ENCODE measurements at regions not wholly inside any gene's neighbourhood (a gene's known extent, or its start where the extent isn't known, plus 50 kb on each side); places are given as distances from the start of the nearest gene placed in this dataset.

DNA sequence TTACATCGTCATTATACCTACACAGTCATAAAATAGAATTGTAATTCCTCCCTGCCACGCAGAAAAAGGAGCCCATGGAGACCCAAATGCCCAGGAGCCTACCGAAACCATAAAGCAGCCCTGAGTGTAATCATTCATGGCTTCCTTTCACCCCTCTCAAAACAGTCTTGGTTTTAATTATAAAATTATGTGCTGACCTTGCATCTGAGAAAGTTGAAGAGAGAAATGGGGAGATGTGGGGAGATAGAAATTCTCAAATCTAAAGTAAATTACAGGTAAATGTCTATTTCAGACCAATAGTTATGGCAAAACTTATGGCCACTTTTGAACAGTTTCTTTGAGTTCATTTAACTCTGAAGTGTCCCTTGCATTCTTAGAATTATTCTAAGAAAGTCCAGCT lies 1068.8 kb downstream of the BCL11A start:
- Mint-ChIP-seq H3K36me3 (peaks cover 0 to 5% of the 10 kb centered on the region in 2 donors), H3K27me3 (no peaks in the 10 kb centered on the region), H3K4me3 (no peak overlapping the region), H3K9me3 (peaks cover 4 to 11% (median 6%) of the 10 kb centered on the region in 7 donors), H3K27ac (no peak overlapping the region), H3K4me1 (no peaks in the 10 kb centered on the region)
- no peak for ATAC-seq (ENCODE audit: low read depth in 2 of 2)
- no peak for DNase-seq

DNA sequence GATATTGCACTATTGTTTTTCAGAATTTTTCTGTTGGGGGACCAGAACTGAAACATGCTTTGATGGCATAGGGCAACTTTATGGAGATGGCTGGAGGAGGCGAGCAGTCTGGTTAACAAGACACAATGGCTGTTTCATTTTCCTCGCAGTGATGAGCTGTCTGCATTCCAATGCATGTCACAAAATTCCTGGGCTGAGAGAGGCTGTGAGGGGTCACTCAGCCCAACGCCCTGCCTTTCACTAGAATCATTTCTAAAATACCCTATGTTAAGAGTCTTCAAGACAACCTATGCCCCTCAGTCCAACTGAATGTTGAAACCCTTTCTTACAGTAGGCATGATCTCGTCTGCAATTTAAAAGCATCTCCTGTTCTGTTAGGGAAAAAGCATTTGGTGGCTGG lies 1090.0 kb downstream of the BCL11A start:
- no peak for DNase-seq
- ATAC-seq (ENCODE audit: low read depth in 2 of 2), result no peak
- Mint-ChIP-seq H3K9me3 (no peaks in the 10 kb centered on the region), H3K27me3 (no peaks in the 10 kb centered on the region), H3K4me1 (peaks cover 0 to 5% (median 0%) of the 10 kb centered on the region in 3 donors), H3K27ac (no peak overlapping the region), H3K36me3 (peaks cover 0 to 5% of the 10 kb centered on the region in 2 donors), H3K4me3 (no peak overlapping the region)

DNA sequence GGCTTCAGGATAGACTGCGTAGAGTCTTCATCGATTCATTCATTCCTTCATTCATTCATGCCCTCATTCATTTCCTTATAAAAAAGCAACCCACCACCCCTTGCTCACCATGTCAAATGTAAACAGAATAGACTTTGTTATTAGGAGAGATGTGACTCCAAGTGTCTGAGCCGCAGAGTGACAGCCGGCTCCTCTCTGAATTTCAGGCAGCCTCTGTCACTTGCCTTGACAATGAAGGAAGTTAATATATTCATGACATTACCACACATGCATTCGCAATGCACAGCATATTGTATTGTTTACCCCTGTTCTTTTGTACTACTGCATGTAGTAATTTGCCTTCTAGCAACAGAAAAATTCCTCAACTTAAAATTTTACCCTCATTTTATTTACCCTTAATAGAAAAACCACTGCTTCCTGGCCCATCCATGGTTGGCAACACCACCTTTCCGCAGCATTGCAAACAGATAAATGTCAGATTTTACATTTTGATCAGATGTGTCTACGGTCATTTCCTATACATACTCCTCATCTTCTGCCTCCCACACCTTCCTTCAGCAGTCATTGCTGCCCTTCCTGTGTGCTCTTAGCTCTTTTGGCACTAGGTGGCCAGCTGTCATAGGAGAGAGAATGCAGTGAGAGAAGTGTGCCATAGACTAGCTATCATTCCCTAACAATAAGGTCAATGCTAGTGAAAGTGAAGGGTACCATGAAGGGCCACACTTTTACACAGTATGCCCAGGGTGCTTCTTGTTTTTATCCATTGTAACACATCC lies 1090.8 kb downstream of the BCL11A start:
- Mint-ChIP-seq H3K4me1 (peaks cover 0 to 5% (median 0%) of the 10 kb centered on the region in 3 donors), H3K27me3 (no peaks in the 10 kb centered on the region), H3K9me3 (no peaks in the 10 kb centered on the region), H3K36me3 (peaks cover 0 to 5% of the 10 kb centered on the region in 2 donors), H3K27ac (no peak overlapping the region), H3K4me3 (no peak overlapping the region)
- ATAC-seq (ENCODE audit: low read depth in 2 of 2), result no peak
- no peak for DNase-seq

DNA sequence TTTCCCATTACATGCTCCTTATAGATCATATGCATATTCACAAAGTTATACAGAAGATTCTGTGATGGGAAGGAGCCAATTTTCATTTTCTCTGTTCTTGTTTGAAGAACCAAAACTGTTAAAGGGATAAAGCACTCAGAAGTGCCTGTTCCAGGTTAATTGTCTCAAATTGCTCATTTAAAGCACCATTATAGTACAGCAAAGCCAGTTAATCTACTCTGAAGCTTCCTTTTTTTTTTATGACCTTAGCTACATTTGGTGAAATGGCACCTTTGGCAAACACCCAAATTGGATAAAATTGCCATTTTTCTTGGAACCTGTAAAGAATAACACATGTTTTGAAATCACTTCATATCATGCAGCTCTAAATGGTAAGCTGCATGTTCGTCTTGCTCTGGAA lies 1092.3 kb downstream of the BCL11A start:
- H3K4me3 Mint-ChIP-seq, result no peak overlapping the region
- no peaks in the 10 kb centered on the region for H3K36me3 Mint-ChIP-seq
- no peak for ATAC-seq (ENCODE audit: low read depth in 2 of 2)
- H3K27ac Mint-ChIP-seq, result no peak overlapping the region
- peaks cover 0 to 5% (median 0%) of the 10 kb centered on the region in 3 donors for H3K4me1 Mint-ChIP-seq
- no peaks in the 10 kb centered on the region for H3K9me3 Mint-ChIP-seq
- no peaks in the 10 kb centered on the region for H3K27me3 Mint-ChIP-seq
- no peak for DNase-seq

DNA sequence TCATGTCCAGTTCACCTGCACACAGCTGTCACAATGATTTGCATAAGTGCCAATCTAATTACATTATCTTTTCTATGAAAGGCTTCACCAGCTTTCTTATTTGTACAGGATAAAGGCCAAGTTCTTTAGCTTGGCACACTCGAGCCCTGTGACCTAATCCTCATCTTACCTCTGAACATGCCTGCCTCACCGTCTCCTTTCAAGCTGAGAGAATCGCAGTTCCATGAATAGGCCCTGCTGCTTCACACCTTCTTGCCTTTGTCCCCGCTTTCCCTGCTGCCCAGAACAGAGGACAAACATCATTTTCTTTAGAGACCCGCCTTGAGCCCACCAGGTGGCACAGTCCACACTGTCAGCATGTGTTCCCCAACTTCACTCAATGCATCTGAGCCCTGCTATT lies 1094.7 kb downstream of the BCL11A start:
- peaks cover 0 to 5% (median 0%) of the 10 kb centered on the region in 3 donors for H3K4me1 Mint-ChIP-seq
- no peak overlapping the region for H3K27ac Mint-ChIP-seq
- no peaks in the 10 kb centered on the region for H3K9me3 Mint-ChIP-seq
- H3K27me3 Mint-ChIP-seq, result no peaks in the 10 kb centered on the region
- DNase-seq (peak; percentile 3), ATAC-seq (ENCODE audit: low read depth in 2 of 2) (peak in 1 of 2 donors; percentile 33)
- H3K4me3 Mint-ChIP-seq, result no peak overlapping the region
- H3K36me3 Mint-ChIP-seq, result no peaks in the 10 kb centered on the region

DNA sequence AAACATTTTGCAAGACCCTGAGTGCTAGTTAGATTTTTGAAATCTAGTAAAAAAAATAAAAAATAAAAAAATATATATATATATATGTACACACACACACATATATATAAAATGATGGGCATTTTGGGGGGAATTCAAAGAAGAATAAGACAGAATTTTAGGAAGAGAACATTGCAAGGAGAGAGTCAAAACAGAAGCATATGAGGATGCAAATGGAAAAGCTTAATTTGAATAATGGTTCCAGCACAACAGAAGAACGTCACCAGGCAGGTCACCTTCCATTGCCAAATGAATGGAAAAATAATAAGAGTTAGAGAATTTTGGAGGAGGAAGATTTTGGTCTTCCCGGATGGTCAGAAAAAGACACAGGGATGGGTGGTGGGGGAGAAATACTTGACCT lies 1097.2 kb downstream of the BCL11A start:
- Mint-ChIP-seq H3K9me3 (no peaks in the 10 kb centered on the region), H3K27me3 (no peaks in the 10 kb centered on the region), H3K36me3 (no peaks in the 10 kb centered on the region), H3K27ac (peak overlapping the region in 1 of 6 donors; percentile 26), H3K4me1 (no peaks in the 10 kb centered on the region), H3K4me3 (no peak overlapping the region)
- DNase-seq (no peak), ATAC-seq (ENCODE audit: low read depth in 2 of 2) (no peak)

DNA sequence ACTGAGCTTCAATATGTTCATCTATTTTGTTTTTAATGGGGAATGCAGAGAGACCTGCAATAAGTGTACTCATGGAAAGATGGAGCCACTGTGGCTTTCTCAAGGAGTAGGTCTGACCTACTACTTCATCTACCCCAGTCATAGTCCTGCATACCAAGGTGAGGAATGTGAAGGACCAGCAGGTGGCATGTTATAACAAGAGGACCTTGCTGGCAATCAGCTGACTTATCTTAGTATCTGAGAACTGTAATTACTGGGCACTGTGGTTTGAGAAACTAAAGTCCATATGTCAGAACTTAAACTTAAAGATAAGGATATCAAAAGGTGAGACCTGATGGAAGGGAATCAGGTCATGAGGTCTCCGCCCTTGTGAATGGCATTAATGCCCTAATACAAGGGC lies 1104.2 kb downstream of the BCL11A start:
- DNase-seq (peak; percentile 34), ATAC-seq (ENCODE audit: low read depth in 2 of 2) (peak; percentile 71 to 79)

DNA sequence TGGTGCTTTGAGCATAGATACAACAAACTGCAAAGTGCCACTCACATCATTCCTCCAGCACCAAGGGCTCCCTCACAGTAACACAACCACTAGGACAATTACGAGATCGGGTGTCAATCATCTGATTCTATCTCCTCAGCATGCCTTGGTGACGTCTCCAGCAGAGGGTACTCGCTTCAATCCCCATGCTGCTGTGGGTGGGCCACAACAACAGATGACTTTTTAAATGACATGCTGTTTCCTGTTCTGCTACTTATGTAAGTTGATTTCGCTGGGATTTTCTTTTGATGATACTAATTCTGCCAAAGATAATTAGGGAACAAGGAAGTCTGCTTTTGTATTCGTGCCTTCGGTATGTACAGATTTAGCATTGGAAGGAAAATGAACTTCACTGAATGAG lies 1113.0 kb downstream of the BCL11A start:
- Mint-ChIP-seq H3K4me3 (no peak overlapping the region), H3K27me3 (peaks cover 0 to 10% (median 5%) of the 10 kb centered on the region in 3 donors)

More for the DNA sequence above, 1104.2 kb downstream of the BCL11A start:
- no peaks in the 10 kb centered on the region for H3K27me3 Mint-ChIP-seq
- no peak overlapping the region for H3K4me3 Mint-ChIP-seq
- H3K36me3 Mint-ChIP-seq, result no peaks in the 10 kb centered on the region
- H3K27ac Mint-ChIP-seq, result peak overlapping the region in 1 of 6 donors; percentile 8
- H3K4me1 Mint-ChIP-seq, result no peaks in the 10 kb centered on the region
- H3K9me3 Mint-ChIP-seq, result no peaks in the 10 kb centered on the region

DNA sequence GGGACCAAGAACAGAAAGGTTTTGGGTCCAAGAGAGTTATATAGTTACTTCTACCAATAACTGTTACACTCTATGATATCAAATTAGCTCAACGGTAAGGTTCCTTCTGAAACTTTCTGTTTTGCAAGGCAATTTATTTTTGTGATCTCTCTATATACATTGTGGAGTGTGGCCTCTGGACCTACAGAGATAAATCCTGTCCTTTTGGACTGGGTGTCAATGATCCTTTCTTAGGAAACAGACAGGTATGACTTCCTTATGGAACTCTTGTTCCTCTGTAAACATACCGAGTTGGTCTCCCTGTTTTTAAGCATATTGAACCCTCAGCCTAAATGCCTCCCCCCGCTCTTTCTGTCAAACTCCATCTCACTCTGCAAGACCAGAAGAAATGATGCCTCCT lies 1117.8 kb downstream of the BCL11A start:
- peaks cover 0 to 10% (median 5%) of the 10 kb centered on the region in 3 donors for H3K27me3 Mint-ChIP-seq
- DNase-seq (no peak), ATAC-seq (ENCODE audit: low read depth in 2 of 2) (no peak)
- H3K27ac Mint-ChIP-seq, result no peak overlapping the region
- no peaks in the 10 kb centered on the region for H3K4me1 Mint-ChIP-seq
- H3K4me3 Mint-ChIP-seq, result no peak overlapping the region
- H3K9me3 Mint-ChIP-seq, result peaks cover 0 to 28% (median 18%) of the 10 kb centered on the region in 7 donors
- H3K36me3 Mint-ChIP-seq, result peaks cover 0 to 13% of the 10 kb centered on the region in 2 donors

More for the DNA sequence above, 1113.0 kb downstream of the BCL11A start:
- Mint-ChIP-seq H3K27ac (no peak overlapping the region), H3K4me1 (no peaks in the 10 kb centered on the region), H3K36me3 (no peaks in the 10 kb centered on the region), H3K9me3 (no peaks in the 10 kb centered on the region)
- DNase-seq, result no peak
- no peak for ATAC-seq (ENCODE audit: low read depth in 2 of 2)

DNA sequence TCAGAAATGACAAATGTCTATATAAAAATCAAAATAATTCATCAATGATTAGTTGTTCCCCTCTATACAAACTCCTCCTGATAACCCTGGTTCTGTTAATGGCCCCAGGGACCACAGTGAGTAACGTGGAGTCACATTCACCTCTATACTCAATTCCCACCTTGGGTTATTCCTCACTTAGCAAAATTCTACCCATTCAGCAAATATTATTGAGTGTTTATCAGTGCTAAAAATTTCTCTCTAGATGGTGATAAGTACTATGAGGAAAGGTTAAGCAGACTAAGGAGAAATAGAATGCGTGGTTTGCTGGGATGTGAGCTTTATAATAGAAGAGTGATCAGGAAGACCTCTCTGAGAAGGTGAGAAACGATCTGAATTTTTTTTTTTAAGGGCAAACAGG lies 1124.5 kb downstream of the BCL11A start:
- ATAC-seq (ENCODE audit: low read depth in 2 of 2) (no peak), DNase-seq (no peak)
- H3K27me3 Mint-ChIP-seq, result no peaks in the 10 kb centered on the region
- H3K4me1 Mint-ChIP-seq, result no peaks in the 10 kb centered on the region
- no peak overlapping the region for H3K4me3 Mint-ChIP-seq
- H3K27ac Mint-ChIP-seq, result peak overlapping the region in 1 of 6 donors; percentile 6
- peaks cover 0 to 13% of the 10 kb centered on the region in 2 donors for H3K36me3 Mint-ChIP-seq
- H3K9me3 Mint-ChIP-seq, result peaks cover 0 to 38% (median 23%) of the 10 kb centered on the region in 7 donors

DNA sequence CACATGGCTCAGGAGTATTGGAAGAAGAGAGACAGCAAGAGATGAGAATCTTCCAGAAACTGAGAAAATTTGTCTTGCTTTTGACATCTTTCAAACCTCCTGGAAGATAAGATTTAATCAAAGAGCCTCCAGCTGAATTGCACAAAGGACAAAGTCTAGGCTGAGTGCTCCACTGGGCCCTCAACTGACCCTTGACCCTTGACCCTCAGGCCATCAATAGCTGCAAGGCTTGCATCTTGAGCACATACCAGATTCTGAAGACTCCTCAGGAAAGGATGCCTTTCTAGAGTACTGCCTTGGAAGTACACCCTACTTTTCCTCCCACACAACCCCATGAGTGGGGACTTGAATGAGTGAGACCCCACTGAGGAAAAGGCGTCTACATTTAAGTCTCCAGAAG lies 1125.5 kb downstream of the BCL11A start:
- ATAC-seq (ENCODE audit: low read depth in 2 of 2), result no peak
- H3K4me3 Mint-ChIP-seq, result no peak overlapping the region
- no peak for DNase-seq
- H3K27me3 Mint-ChIP-seq, result no peaks in the 10 kb centered on the region
- no peaks in the 10 kb centered on the region for H3K4me1 Mint-ChIP-seq
- H3K9me3 Mint-ChIP-seq, result peaks cover 0 to 29% (median 18%) of the 10 kb centered on the region in 7 donors
- H3K27ac Mint-ChIP-seq, result no peak overlapping the region
- H3K36me3 Mint-ChIP-seq, result peaks cover 0 to 13% of the 10 kb centered on the region in 2 donors

DNA sequence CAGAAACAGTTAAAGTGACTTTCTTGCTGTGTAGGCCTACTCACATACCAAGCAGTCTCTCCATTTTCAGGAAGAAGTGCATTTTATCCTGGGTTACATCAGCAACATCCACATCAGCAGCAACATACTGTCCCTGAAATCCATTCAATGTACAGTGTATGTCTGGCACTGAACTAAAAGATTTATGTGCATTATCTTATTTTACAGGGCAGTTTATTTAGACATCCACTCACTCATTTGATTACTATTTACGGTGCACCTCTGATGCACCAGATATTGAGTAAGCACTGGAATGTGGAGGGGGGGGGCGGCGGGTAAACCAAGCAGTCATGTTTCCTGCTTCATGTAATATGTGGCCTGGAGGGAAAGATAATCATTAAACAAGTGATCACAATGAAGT lies 1128.2 kb downstream of the BCL11A start:
- Mint-ChIP-seq H3K4me1 (no peaks in the 10 kb centered on the region), H3K9me3 (peaks cover 0 to 14% (median 6%) of the 10 kb centered on the region in 7 donors), H3K27ac (no peak overlapping the region), H3K4me3 (no peak overlapping the region), H3K36me3 (no peaks in the 10 kb centered on the region), H3K27me3 (no peaks in the 10 kb centered on the region)
- ATAC-seq (ENCODE audit: low read depth in 2 of 2) (no peak), DNase-seq (no peak)

DNA sequence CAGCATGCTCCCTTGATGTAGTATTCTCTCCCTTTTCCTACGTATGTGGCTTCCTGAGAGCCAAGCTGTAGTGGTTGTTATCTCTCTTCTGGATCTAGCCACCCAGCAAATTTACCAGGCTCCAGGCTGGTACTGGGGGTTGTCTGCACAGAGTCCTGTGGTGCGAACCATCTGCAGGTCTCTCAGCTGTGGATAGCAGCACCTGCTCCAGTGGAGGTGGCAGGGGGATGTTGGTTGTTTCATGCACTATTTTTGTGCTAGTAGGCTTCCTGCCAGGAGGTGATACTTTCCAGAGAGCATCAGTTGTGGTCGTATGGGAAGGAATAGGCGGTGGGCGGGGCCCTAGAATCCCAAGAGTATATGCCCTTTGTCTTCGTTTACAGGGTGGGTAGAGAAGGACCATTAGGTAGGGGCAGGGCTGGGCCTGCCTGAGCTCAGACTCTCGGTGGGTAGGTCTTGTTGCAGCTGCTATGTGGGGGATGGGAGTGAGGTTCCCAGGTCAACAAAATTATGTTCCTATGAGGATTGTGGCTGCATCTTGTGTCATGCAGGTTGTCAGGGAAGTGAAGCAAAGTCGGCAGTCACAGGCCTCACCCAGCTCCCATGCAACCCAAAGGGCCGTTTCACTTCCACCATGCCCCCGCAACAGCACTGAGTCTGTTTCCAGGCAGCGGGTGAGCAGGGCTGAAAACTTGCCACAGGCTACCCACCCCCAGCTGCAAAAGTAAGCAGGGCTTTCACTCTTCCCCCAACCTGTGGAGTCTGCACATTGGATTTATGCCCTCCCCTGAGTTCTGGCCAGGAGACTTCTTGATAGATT lies 1139.5 kb downstream of the BCL11A start:
- H3K9me3 Mint-ChIP-seq, result peaks cover 12 to 75% (median 33%) of the 10 kb centered on the region in 7 donors
- ATAC-seq (ENCODE audit: low read depth in 2 of 2), result peak; percentile 38 to 61
- H3K27me3 Mint-ChIP-seq, result peaks cover 0 to 25% (median 21%) of the 10 kb centered on the region in 3 donors
- H3K27ac Mint-ChIP-seq, result peak overlapping the region in 2 of 6 donors; percentile 1 to 36
- H3K4me3 Mint-ChIP-seq, result peak overlapping the region in 3 of 8 donors; percentile 14 to 22 (median 21)
- H3K36me3 Mint-ChIP-seq, result peaks cover 4 to 46% of the 10 kb centered on the region in 2 donors
- DNase-seq, result peak; percentile 1
- H3K4me1 Mint-ChIP-seq, result peaks cover 6 to 15% (median 10%) of the 10 kb centered on the region in 3 donors

All from naive B cell (primary cell).